ENCODE measurements at regions not wholly inside any gene's neighbourhood (a gene's known extent, or its start where the extent isn't known, plus 50 kb on each side); places are given as distances from the start of the nearest gene placed in this dataset.

DNA sequence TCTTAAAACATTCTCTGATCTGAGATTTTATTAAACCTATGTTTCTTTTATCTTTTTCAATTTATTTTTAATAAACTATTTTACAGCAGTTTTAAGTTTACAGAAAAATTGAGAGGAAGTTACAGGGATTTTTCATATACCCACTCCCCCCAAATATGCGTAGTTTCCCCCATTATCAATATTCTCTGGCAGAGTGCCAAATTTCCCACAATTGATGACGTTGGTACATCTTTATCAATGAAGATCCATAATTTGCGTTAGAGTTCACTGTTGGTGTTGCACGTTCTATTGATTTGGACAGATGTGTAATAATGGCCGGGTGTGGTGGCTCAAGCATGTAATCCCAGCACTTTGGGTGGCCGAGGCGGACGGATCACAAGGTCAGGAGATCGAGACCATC lies 1063.0 kb upstream of the ATXN8OS start:
- TF ChIP-seq CTCF (IDR thresholded peaks at IDR 0.05) (no peak), EZH2 (IDR thresholded peaks at IDR 0.05) (no peak)

Measured in neural progenitor cell (in vitro differentiated cells).